HL-60 (cell line): ENCODE measurements at regions not wholly inside any gene's neighbourhood (a gene's known extent, or its start where the extent isn't known, plus 50 kb on each side); places are given as distances from the start of the nearest gene placed in this dataset.

Experiments used
- DNase-seq, 2 experiments: peaks; one replicate each; pipeline ENCODE4 v3.0.0-alpha.2; 2010 to 2020; ENCODE audit warnings: low read depth in 1 of 2, low spot score in 1 of 2
- H3K27ac ChIP-seq: fragments of 250-450 bp; sonication (Bioruptor Pico); replicated peaks from 2 replicates; pipeline ENCODE4 v1.5.1; 2020; ENCODE audit warnings: mild to moderate bottlenecking, moderate library complexity
- H3K27me3 ChIP-seq: fragments of 250-450 bp; sonication (Bioruptor Pico); 2 replicates; pipeline ENCODE4 v1.5.1; 2021; ENCODE audit warnings: mild to moderate bottlenecking, moderate library complexity; ENCODE audit not compliant: insufficient read depth, poor library complexity, severe bottlenecking
- H3K4me3 ChIP-seq: replicated peaks from 2 replicates; pipeline ENCODE4 v1.5.1; 2011; ENCODE audit warnings: mild to moderate bottlenecking, control low read depth, low read length; ENCODE audit not compliant: insufficient read depth
- CTCF ChIP-seq: IDR thresholded peaks from one replicate; pipeline ENCODE4 v1.5.1; 2011; ENCODE audit warnings: low read length, control low read depth, inconsistent platforms; ENCODE audit not compliant: insufficient read depth
- GABPA ChIP-seq: IDR thresholded peaks from 2 replicates; pipeline ENCODE4 v1.6.1; 2012; ENCODE audit warnings: low read depth
- POLR2AphosphoS5 ChIP-seq: IDR thresholded peaks from 2 replicates; pipeline ENCODE4 v1.6.1; 2012; ENCODE audit warnings: low read depth
- REST ChIP-seq: IDR thresholded peaks from 2 replicates; pipeline ENCODE4 v1.6.1; 2012; ENCODE audit warnings: low read depth; ENCODE audit not compliant: insufficient replicate concordance
- SPI1 ChIP-seq: IDR thresholded peaks from 2 replicates; pipeline ENCODE4 v1.6.1; 2012; ENCODE audit warnings: low read depth, mild to moderate bottlenecking, borderline replicate concordance

- no peak for DNase-seq
- TF ChIP-seq SPI1 = no peak
- no peak for TF ChIP-seq GABPA
- no peak for TF ChIP-seq REST
- no peak for TF ChIP-seq CTCF
- no peak for TF ChIP-seq POLR2AphosphoS5
- H3K27ac ChIP-seq = no peak overlapping the region
- H3K27me3 ChIP-seq = no peaks in the 10 kb centered on the region
- no peak overlapping the region for H3K4me3 ChIP-seq
These were observed 727.6 kb upstream of the SOX11 start for GRCh38 chr2:4964579-4964978.

GRCh38 chr2:4965556-4966320, 726.4 kb upstream of the SOX11 start:
- H3K4me3 ChIP-seq = no peak overlapping the region
- no peak for TF ChIP-seq REST
- TF ChIP-seq CTCF = no peak
- TF ChIP-seq GABPA = no peak
- TF ChIP-seq POLR2AphosphoS5 = no peak
- TF ChIP-seq SPI1 = no peak
- no peak for DNase-seq
- no peaks in the 10 kb centered on the region for H3K27me3 ChIP-seq
- H3K27ac ChIP-seq = no peak overlapping the region

- TF ChIP-seq POLR2AphosphoS5 (no peak), GABPA (no peak), SPI1 (no peak), CTCF (no peak), REST (no peak)
- no peak overlapping the region for H3K4me3 ChIP-seq
- H3K27ac ChIP-seq = no peak overlapping the region
These were observed 725.0 kb upstream of the SOX11 start for GRCh38 chr2:4967206-4967605.

More at GRCh38 chr2:4967206-4967605, 725.0 kb upstream of the SOX11 start:
- no peak for DNase-seq
- no peaks in the 10 kb centered on the region for H3K27me3 ChIP-seq
